Mesenteric fat pad (tissue), 1 donor: ENCODE measurements at regions not wholly inside any gene's neighbourhood (a gene's known extent, or its start where the extent isn't known, plus 50 kb on each side); places are given as distances from the start of the nearest gene placed in this dataset.

ENCODE experiments used
- DNase-seq: peaks from one replicate; pipeline ENCODE4 v3.0.0-alpha.2; 2020; ENCODE audit warnings: low spot score
- donor health status: DM: yes; HTN: yes; CAD: no.

- DNase-seq: no peak
These were observed 75.8 kb upstream of the FN1 start for GRCh38 chr2:215511454-215512346.

- DNase-seq: no peak
These were observed 72.0 kb upstream of the FN1 start for GRCh38 chr2:215507836-215508235.

GRCh38 chr2:215507136-215507535 lies 71.3 kb upstream of the FN1 start:
- no peak for DNase-seq

- no peak for DNase-seq
These were observed 70.7 kb upstream of the FN1 start for GRCh38 chr2:215506604-215506990.

GRCh38 chr2:215505044-215505786 lies 69.3 kb upstream of the FN1 start:
- no peak for DNase-seq

- DNase-seq: no peak
These were observed 68.7 kb upstream of the FN1 start for GRCh38 chr2:215504547-215504946.

GRCh38 chr2:215503381-215503780 lies 67.5 kb upstream of the FN1 start:
- DNase-seq: no peak

- no peak for DNase-seq
These were observed 64.6 kb upstream of the FN1 start for GRCh38 chr2:215500466-215500865.

GRCh38 chr2:215499331-215499730 lies 63.5 kb upstream of the FN1 start:
- DNase-seq: no peak

- no peak for DNase-seq
These were observed 62.6 kb upstream of the FN1 start for GRCh38 chr2:215498431-215498830.

GRCh38 chr2:215493376-215493775 lies 57.5 kb upstream of the FN1 start:
- DNase-seq: no peak

- DNase-seq: no peak
These were observed 53.5 kb upstream of the FN1 start for GRCh38 chr2:215489288-215489848.

- DNase-seq: no peak
These were observed 51.1 kb upstream of the FN1 start for GRCh38 chr2:215487002-215487372.

GRCh38 chr2:215486291-215487001 lies 50.6 kb upstream of the FN1 start:
- DNase-seq: no peak
